RWPE2 (cell line): ENCODE measurements at regions not wholly inside any gene's neighbourhood (a gene's known extent, or its start where the extent isn't known, plus 50 kb on each side); places are given as distances from the start of the nearest gene placed in this dataset.

Experiments
- ATAC-seq: fragments of 200-7000 bp; cut with Tn5 transposase; 3 replicates; pipeline ENCODE4 v1.9.1; 2021; ENCODE audit warnings: low read depth
- DNase-seq: peaks from one replicate; pipeline ENCODE4 v3.0.0-alpha.2; 2020; ENCODE audit warnings: low spot score
- H3K27ac ChIP-seq: fragments of 450-650 bp; 2 replicates; pipeline ENCODE4 v1.5.1; 2017; ENCODE audit warnings: mild to moderate bottlenecking; ENCODE audit not compliant: poor library complexity, severe bottlenecking
- H3K27me3 ChIP-seq: fragments of 250-450 bp; sonication (Bioruptor Pico); 2 replicates; pipeline ENCODE4 v1.5.1; 2021; ENCODE audit warnings: mild to moderate bottlenecking, moderate library complexity; ENCODE audit not compliant: insufficient read depth, poor library complexity, severe bottlenecking
- H3K36me3 ChIP-seq: fragments of 250-450 bp; sonication (Bioruptor Pico); 2 replicates; pipeline ENCODE4 v1.5.1; 2020; ENCODE audit warnings: low read depth, mild to moderate bottlenecking, moderate library complexity
- H3K4me1 ChIP-seq: fragments of 250-450 bp; sonication (Bioruptor Pico); 2 replicates; pipeline ENCODE4 v1.5.1; 2021; ENCODE audit warnings: mild to moderate bottlenecking, moderate library complexity; ENCODE audit not compliant: insufficient read depth, poor library complexity, severe bottlenecking
- H3K4me3 ChIP-seq: fragments of 250-450 bp; sonication (Bioruptor Pico); 2 replicates; pipeline ENCODE4 v1.5.1; 2021; ENCODE audit warnings: mild to moderate bottlenecking, moderate library complexity; ENCODE audit not compliant: severe bottlenecking
- H3K9me3 ChIP-seq: fragments of 250-450 bp; sonication (Bioruptor Pico); 2 replicates; pipeline ENCODE4 v1.5.1; 2021; ENCODE audit warnings: mild to moderate bottlenecking, moderate library complexity; ENCODE audit not compliant: severe bottlenecking
- CTCF ChIP-seq: fragments of 450-650 bp; IDR thresholded peaks from one replicate; pipeline ENCODE4 v1.5.1; 2017; ENCODE audit warnings: mild to moderate bottlenecking, moderate library complexity; ENCODE audit not compliant: poor library complexity, severe bottlenecking

- no peak for DNase-seq
- Histone ChIP-seq H3K27me3 (no peaks in the 10 kb centered on the region), H3K27ac (no peak overlapping the region), H3K4me1 (no peaks in the 10 kb centered on the region), H3K36me3 (no peaks in the 10 kb centered on the region), H3K9me3 (no peaks in the 10 kb centered on the region), H3K4me3 (no peak overlapping the region)
- ATAC-seq, result no peak
- TF ChIP-seq CTCF, result no peak
These were observed 189.2 kb upstream of the PBX1 start for GRCh38 chr1:164369698-164370365.

- Histone ChIP-seq H3K27ac (no peak overlapping the region), H3K27me3 (no peaks in the 10 kb centered on the region), H3K9me3 (no peaks in the 10 kb centered on the region), H3K4me3 (no peak overlapping the region), H3K4me1 (no peaks in the 10 kb centered on the region), H3K36me3 (no peaks in the 10 kb centered on the region)
- ATAC-seq (no peak), DNase-seq (no peak)
- no peak for TF ChIP-seq CTCF
These were observed 178.1 kb upstream of the PBX1 start for GRCh38 chr1:164380893-164381292.

- H3K9me3 ChIP-seq, result no peaks in the 10 kb centered on the region
- no peak overlapping the region for H3K27ac ChIP-seq
- no peaks in the 10 kb centered on the region for H3K27me3 ChIP-seq
- no peak overlapping the region for H3K4me3 ChIP-seq
- no peaks in the 10 kb centered on the region for H3K4me1 ChIP-seq
- no peaks in the 10 kb centered on the region for H3K36me3 ChIP-seq
- no peak for DNase-seq
- no peak for TF ChIP-seq CTCF
- ATAC-seq, result no peak
These were observed 176.6 kb upstream of the PBX1 start for GRCh38 chr1:164382384-164382783.

- DNase-seq (no peak), ATAC-seq (no peak)
- Histone ChIP-seq H3K4me3 (no peak overlapping the region), H3K4me1 (no peaks in the 10 kb centered on the region), H3K27ac (no peak overlapping the region), H3K27me3 (no peaks in the 10 kb centered on the region), H3K36me3 (no peaks in the 10 kb centered on the region), H3K9me3 (no peaks in the 10 kb centered on the region)
- no peak for TF ChIP-seq CTCF
These were observed 174.7 kb upstream of the PBX1 start for GRCh38 chr1:164384262-164384661.

- TF ChIP-seq CTCF, result no peak
- Histone ChIP-seq H3K27me3 (peaks cover 8% of the 10 kb centered on the region), H3K4me1 (no peaks in the 10 kb centered on the region), H3K27ac (no peak overlapping the region), H3K9me3 (no peaks in the 10 kb centered on the region), H3K4me3 (no peak overlapping the region), H3K36me3 (no peaks in the 10 kb centered on the region)
- ATAC-seq (no peak), DNase-seq (no peak)
These were observed 141.8 kb upstream of the PBX1 start for GRCh38 chr1:164417016-164417704.
